Hepatic stellate cell (primary cell): ENCODE measurements at regions not wholly inside any gene's neighbourhood (a gene's known extent, or its start where the extent isn't known, plus 50 kb on each side); places are given as distances from the start of the nearest gene placed in this dataset.

Experiments used
- DNase-seq: peaks from one replicate; pipeline ENCODE4 v3.0.0; 2011; ENCODE audit warnings: low spot score

- DNase-seq, result no peak
Observed at GRCh38 chr5:88364991-88365390, 96.3 kb upstream of the TMEM161B start.

- no peak for DNase-seq
Observed at GRCh38 chr5:88355490-88356050, 86.9 kb upstream of the TMEM161B start.

GRCh38 chr5:88325868-88326267 is 57.2 kb upstream of the TMEM161B start:
- no peak for DNase-seq

GRCh38 chr5:88322785-88323184 is 54.1 kb upstream of the TMEM161B start:
- no peak for DNase-seq
